BLaER1 (cell line): ENCODE measurements at regions not wholly inside any gene's neighbourhood (a gene's known extent, or its start where the extent isn't known, plus 50 kb on each side); places are given as distances from the start of the nearest gene placed in this dataset.
"Not testable (repeated sequence)": the region's sequence is repeated elsewhere in the genome, so short reads cannot be mapped to it uniquely, and the experiment has no call there.

Experiments used
- H3K27ac ChIP-seq: shearing (Covaris generic); formaldehyde crosslinking; 2 replicates; pipeline ENCODE4 v1.8.1; 2022
- H3K27me3 ChIP-seq: shearing (Covaris generic); formaldehyde crosslinking; 2 replicates; pipeline ENCODE4 v1.8.1; 2022
- H3K36me3 ChIP-seq: shearing (Covaris generic); formaldehyde crosslinking; 2 replicates; pipeline ENCODE4 v1.8.1; 2022
- H3K4me1 ChIP-seq: shearing (Covaris generic); formaldehyde crosslinking; 2 replicates; pipeline ENCODE4 v1.8.1; 2022
- H3K4me2 ChIP-seq: shearing (Covaris generic); formaldehyde crosslinking; 2 replicates; pipeline ENCODE4 v1.8.1; 2022
- H3K4me3 ChIP-seq: shearing (Covaris generic); formaldehyde crosslinking; 2 replicates; pipeline ENCODE4 v1.8.1; 2022
- H3K9ac ChIP-seq: shearing (Covaris generic); formaldehyde crosslinking; 2 replicates; pipeline ENCODE4 v1.8.1; 2022
- H3K9me3 ChIP-seq: shearing (Covaris generic); formaldehyde crosslinking; 2 replicates; pipeline ENCODE4 v1.8.1; 2022
- H4K20me1 ChIP-seq: shearing (Covaris generic); formaldehyde crosslinking; 2 replicates; pipeline ENCODE4 v1.8.1; 2022
- Cebpa-rat ChIP-seq: shearing (Covaris generic); IDR thresholded peaks from 2 replicates; pipeline ENCODE4 v1.8.1; 2022

GRCh38 chr10:65030263-65030662, 1509.1 kb downstream of the REEP3 start:
- Histone ChIP-seq H3K4me3 (no peak overlapping the region), H3K9me3 (peaks cover 16% of the 10 kb centered on the region), H3K36me3 (no peaks in the 10 kb centered on the region), H3K27ac (no peak overlapping the region), H4K20me1 (no peaks in the 10 kb centered on the region), H3K27me3 (no peaks in the 10 kb centered on the region), H3K4me2 (no peak overlapping the region), H3K4me1 (no peaks in the 10 kb centered on the region), H3K9ac (no peak overlapping the region)
- TF ChIP-seq Cebpa-rat: no peak

- TF ChIP-seq Cebpa-rat: no peak
- H3K4me2 ChIP-seq: no peak overlapping the region
- no peaks in the 10 kb centered on the region for H3K36me3 ChIP-seq
- no peak overlapping the region for H3K9ac ChIP-seq
- H4K20me1 ChIP-seq: no peaks in the 10 kb centered on the region
- H3K27ac ChIP-seq: no peak overlapping the region
- no peak overlapping the region for H3K4me3 ChIP-seq
- peaks cover 19% of the 10 kb centered on the region for H3K9me3 ChIP-seq
- H3K27me3 ChIP-seq: no peaks in the 10 kb centered on the region
- no peaks in the 10 kb centered on the region for H3K4me1 ChIP-seq
These were observed 1511.9 kb downstream of the REEP3 start for GRCh38 chr10:65032867-65033769.

DNA sequence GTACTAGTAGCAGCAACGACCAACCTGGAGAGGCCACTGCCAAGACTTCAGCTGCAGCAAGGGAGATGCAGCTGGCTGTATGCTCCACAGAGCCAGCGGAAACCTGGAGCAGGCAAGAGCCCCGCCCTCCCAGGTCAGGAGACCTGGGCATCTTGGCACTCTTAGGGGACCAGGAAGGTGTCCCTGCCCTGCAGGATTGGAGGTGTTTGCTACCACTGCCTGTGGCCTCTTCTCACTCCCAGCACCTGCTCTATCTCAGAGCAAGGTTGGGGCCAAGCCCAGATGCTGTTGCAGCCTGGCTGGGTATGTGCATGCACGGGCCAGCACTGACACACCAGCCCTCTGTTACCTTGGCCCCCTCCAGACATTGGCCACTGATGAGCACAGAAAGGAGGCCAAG, 1512.8 kb downstream of the REEP3 start:
- no peak overlapping the region for H3K4me3 ChIP-seq
- H3K36me3 ChIP-seq: no peaks in the 10 kb centered on the region
- no peaks in the 10 kb centered on the region for H4K20me1 ChIP-seq
- no peaks in the 10 kb centered on the region for H3K27me3 ChIP-seq
- no peak overlapping the region for H3K27ac ChIP-seq
- H3K9ac ChIP-seq: no peak overlapping the region
- H3K9me3 ChIP-seq: peaks cover 19% of the 10 kb centered on the region
- no peak for TF ChIP-seq Cebpa-rat
- H3K4me1 ChIP-seq: no peaks in the 10 kb centered on the region
- H3K4me2 ChIP-seq: no peak overlapping the region

DNA sequence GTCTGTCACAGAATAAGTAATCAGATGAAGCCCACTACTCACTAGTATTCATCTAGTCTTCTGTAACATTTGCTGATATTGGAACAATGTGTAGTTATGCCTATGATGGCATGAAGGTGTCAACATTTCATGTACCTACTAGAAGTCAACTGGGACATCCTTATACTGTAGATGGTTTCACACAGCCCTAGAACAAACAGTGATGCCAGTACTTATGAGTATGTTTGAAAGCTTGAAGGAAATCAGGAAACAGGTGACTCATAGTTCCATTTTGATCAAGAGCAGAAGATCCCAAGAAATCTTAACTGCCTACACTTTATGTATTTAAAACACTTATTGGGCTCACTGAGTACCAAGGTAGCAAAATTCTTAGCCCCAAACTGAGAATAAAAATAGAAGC, 1519.6 kb downstream of the REEP3 start:
- no peak overlapping the region for H3K27ac ChIP-seq
- H4K20me1 ChIP-seq: no peaks in the 10 kb centered on the region
- no peaks in the 10 kb centered on the region for H3K4me1 ChIP-seq
- H3K9me3 ChIP-seq: no peaks in the 10 kb centered on the region
- no peaks in the 10 kb centered on the region for H3K27me3 ChIP-seq
- no peak overlapping the region for H3K4me2 ChIP-seq
- TF ChIP-seq Cebpa-rat: no peak
- H3K36me3 ChIP-seq: no peaks in the 10 kb centered on the region
- H3K4me3 ChIP-seq: no peak overlapping the region
- no peak overlapping the region for H3K9ac ChIP-seq

GRCh38 chr10:65041307-65041706, 1520.1 kb downstream of the REEP3 start:
- Histone ChIP-seq H3K9me3 (no peaks in the 10 kb centered on the region), H3K27ac (no peak overlapping the region), H3K9ac (no peak overlapping the region), H4K20me1 (no peaks in the 10 kb centered on the region), H3K27me3 (no peaks in the 10 kb centered on the region), H3K4me1 (no peaks in the 10 kb centered on the region), H3K4me2 (no peak overlapping the region), H3K4me3 (no peak overlapping the region), H3K36me3 (no peaks in the 10 kb centered on the region)
- TF ChIP-seq Cebpa-rat: no peak

- Histone ChIP-seq H3K9ac (no peak overlapping the region), H4K20me1 (no peaks in the 10 kb centered on the region), H3K9me3 (no peaks in the 10 kb centered on the region), H3K27me3 (no peaks in the 10 kb centered on the region), H3K4me2 (no peak overlapping the region), H3K4me1 (no peaks in the 10 kb centered on the region), H3K36me3 (no peaks in the 10 kb centered on the region), H3K27ac (no peak overlapping the region), H3K4me3 (no peak overlapping the region)
- TF ChIP-seq Cebpa-rat: no peak
These were observed 1521.3 kb downstream of the REEP3 start for GRCh38 chr10:65042496-65042895.

DNA sequence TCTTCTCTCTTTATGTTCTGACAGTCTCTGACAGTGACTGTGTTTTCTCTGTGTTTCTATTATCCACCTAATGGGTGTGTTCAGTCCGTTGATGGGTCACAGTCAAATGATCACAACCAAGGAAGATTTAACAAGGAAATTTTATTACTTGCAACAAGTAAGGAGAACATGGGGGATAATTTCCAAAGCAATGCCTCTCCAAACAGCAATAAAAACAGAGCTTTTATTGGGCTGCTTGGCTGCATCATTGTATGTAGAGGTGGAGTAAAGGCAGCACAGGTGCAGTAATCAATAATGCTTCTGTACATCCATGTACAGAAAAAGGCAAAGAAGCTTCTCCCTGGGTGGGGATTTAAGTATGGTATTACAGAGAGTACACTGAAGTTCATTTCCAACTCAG, 1525.6 kb downstream of the REEP3 start:
- peaks cover 4% of the 10 kb centered on the region for H3K9me3 ChIP-seq
- no peak overlapping the region for H3K4me2 ChIP-seq
- H3K4me1 ChIP-seq: no peaks in the 10 kb centered on the region
- no peak overlapping the region for H3K4me3 ChIP-seq
- TF ChIP-seq Cebpa-rat: no peak
- no peaks in the 10 kb centered on the region for H3K36me3 ChIP-seq
- no peak overlapping the region for H3K27ac ChIP-seq
- no peaks in the 10 kb centered on the region for H4K20me1 ChIP-seq
- no peaks in the 10 kb centered on the region for H3K27me3 ChIP-seq
- no peak overlapping the region for H3K9ac ChIP-seq

- not testable (repeated sequence) for H3K4me3 ChIP-seq, H3K9ac ChIP-seq, H3K4me1 ChIP-seq, H3K36me3 ChIP-seq, H3K4me2 ChIP-seq, H3K27ac ChIP-seq, H3K27me3 ChIP-seq, H4K20me1 ChIP-seq
- H3K9me3 ChIP-seq: peaks cover 22% of the 10 kb centered on the region
These were observed 1530.9 kb downstream of the REEP3 start for GRCh38 chr10:65052111-65052510.

DNA sequence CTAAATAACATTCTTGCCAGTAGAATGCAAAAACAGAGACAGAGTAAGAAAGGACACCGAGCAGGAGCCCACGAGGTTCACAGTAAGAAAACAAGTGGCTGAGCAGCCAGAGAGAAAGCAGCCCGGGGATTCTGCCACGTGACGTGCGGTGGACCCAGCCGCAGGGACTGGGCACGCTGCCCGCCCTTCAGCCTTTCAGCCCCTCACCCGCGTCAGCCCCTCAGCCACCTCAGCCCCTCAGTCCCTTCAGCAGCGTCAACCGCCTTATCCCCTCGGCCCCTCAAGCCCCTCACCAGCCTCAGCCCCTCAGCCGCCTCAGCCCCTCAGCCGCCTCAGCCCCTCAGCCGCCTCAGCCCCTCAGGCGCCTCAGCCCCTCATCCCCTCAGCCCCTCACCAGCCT, 1532.2 kb downstream of the REEP3 start:
- H3K9ac ChIP-seq, H3K27ac ChIP-seq, H3K36me3 ChIP-seq, H3K4me1 ChIP-seq, H4K20me1 ChIP-seq, H3K4me3 ChIP-seq, H3K4me2 ChIP-seq, H3K27me3 ChIP-seq: not testable (repeated sequence)
- peaks cover 22% of the 10 kb centered on the region for H3K9me3 ChIP-seq

DNA sequence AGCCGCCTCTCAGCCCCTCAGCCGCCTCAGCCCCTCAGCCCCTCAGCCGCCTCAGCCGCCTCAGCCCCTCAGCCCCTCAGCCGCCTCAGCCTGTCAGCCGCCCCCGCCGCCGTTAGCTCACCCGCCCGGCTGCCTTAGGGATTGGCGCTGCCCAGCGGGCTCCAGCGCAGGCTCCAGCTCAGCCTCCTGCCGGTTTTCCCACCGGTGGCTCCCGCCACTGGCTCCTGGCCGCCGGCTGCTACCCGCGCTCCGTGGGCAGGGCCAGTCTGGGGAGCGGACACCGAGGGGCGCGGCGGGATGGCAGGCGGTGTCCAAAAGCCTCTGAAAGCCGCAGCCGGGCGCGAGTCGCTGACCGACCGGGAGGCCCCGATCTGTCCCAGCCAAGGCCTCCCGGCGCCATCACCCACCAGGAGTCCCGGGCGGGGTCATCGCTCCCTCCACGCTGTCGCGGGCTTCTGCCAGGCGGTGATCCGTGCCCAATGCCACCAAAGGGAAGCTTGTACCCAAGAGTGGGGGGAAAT, 1532.7 kb downstream of the REEP3 start:
- peaks cover 22% of the 10 kb centered on the region for H3K9me3 ChIP-seq
- H3K4me1 ChIP-seq, H3K9ac ChIP-seq, H3K27ac ChIP-seq, H3K4me3 ChIP-seq, H3K27me3 ChIP-seq, H3K4me2 ChIP-seq, H4K20me1 ChIP-seq, H3K36me3 ChIP-seq: not testable (repeated sequence)

GRCh38 chr10:65054701-65055100, 1533.5 kb downstream of the REEP3 start:
- H3K27me3 ChIP-seq, H3K4me3 ChIP-seq, H4K20me1 ChIP-seq, H3K9ac ChIP-seq, H3K4me1 ChIP-seq, H3K36me3 ChIP-seq, H3K27ac ChIP-seq, H3K4me2 ChIP-seq: not testable (repeated sequence)
- H3K9me3 ChIP-seq: peaks cover 22% of the 10 kb centered on the region
